ENCODE measurements at regions not wholly inside any gene's neighbourhood (a gene's known extent, or its start where the extent isn't known, plus 50 kb on each side); places are given as distances from the start of the nearest gene placed in this dataset.

DNA sequence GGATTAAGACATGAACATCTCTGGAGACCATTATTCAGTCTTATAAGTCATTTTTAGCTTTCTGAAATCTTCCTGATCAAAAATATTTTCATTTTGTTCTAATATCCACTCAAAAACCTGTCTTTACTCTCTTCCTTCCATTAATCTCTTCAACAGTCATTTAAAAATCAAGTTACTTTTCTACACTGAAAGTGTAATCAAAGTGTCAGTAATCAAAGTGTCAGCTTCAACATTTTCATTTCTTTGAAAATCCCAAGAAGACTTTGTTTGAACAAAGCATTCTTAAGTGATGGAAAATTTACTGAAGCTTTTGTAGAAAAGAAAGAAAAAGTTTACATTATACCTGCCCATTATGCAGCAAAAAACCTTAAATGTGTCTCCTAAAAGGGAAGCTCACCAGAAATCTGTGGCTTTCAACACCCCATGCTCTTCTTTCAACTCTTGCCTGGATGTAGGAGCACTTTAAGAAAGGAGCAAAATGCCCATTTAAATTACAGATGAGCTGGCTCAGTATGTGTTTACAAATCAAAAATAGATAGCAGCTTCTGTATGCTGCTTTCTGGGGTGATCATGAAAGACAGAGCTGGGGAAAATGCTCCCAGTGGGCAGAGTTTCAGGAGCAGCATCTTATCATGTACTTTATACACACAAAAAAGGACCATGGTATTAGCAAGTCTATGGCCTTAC lies 260.8 kb upstream of the NCAM2 start:
- no peak for DNase-seq (ENCODE audit: low read depth, low spot score)

DNA sequence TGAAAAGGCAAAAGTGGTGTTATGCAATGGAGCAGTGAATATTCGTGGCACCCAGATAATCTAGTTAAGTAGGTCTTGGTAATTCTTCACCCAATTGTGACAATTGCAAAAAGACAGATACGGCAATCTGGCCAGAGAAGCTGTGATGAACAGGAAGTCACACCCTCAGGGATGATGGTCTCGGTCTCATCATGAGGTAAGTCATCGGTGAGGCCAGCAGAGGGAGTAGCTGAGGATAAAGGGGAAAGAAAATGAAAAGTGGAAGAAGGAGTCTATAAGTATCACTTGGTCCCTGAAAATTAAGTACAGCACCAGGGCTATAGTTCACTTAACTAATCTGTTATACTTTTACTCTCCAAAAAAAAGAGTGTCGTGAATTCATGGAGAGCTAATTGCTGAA lies 258.8 kb upstream of the NCAM2 start:
- DNase-seq (ENCODE audit: low read depth, low spot score), result no peak

- no peak for DNase-seq (ENCODE audit: low read depth, low spot score)
These were observed 256.8 kb upstream of the NCAM2 start for GRCh38 chr21:20741445-20741844.

- DNase-seq (ENCODE audit: low read depth, low spot score), result no peak
These were observed 238.0 kb upstream of the NCAM2 start for GRCh38 chr21:20760221-20760620.

DNA sequence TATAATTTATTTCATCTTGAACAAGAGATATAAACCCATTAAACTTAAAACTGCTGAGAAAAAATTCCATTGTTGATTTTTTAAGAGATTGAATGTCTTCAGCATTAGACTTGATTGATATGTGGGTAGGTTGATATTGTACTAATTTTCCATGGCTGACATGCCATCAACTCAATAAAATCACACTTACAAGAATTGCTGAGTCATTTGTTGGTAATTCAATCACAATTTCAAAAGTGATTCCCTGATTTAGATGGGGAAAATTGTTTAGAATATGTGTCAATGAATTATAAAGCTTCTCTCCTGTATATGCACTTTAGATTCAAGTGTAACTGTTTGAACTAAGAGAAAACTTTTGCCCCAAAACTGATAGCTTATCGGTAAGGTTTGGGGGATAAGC lies 223.5 kb upstream of the NCAM2 start:
- DNase-seq (ENCODE audit: low read depth, low spot score), result no peak

DNA sequence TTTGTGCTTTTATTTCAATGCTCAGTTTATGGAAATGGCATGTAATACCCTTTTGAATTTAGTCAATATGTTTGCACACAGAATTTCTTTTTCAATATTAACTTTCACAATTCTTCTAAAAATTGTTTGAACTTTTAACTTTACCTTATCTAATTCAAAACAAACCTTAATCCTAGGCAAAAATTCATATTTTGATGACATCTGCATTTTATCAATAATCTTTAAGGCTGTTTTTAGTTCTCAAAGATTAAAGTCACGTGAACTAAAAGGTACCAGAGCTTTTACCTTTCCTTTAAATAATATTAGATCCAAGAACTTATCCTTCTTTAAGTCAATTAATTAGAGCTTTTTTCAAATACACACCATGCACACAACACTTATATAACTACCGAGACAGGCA lies 218.9 kb upstream of the NCAM2 start:
- DNase-seq (ENCODE audit: low read depth, low spot score), result no peak

DNA sequence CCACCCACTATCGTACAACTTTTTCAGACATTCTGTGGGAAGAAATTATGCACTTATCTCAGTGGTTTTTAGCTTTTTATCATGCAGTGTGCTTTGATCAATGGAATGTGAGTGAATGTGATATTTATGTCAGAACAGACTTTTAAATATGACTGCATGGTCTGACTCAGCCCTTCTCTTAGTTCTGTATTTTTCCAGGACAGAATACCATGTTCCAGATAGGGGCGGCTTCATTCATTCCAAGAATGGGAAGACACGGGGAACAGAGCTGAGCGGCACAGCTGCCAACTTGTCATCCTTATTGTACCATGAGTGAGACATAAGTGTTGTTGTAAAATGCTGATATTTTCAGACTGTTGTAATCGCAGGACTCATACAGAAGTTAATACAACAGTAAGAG lies 214.6 kb upstream of the NCAM2 start:
- no peak for DNase-seq (ENCODE audit: low read depth, low spot score)

DNA sequence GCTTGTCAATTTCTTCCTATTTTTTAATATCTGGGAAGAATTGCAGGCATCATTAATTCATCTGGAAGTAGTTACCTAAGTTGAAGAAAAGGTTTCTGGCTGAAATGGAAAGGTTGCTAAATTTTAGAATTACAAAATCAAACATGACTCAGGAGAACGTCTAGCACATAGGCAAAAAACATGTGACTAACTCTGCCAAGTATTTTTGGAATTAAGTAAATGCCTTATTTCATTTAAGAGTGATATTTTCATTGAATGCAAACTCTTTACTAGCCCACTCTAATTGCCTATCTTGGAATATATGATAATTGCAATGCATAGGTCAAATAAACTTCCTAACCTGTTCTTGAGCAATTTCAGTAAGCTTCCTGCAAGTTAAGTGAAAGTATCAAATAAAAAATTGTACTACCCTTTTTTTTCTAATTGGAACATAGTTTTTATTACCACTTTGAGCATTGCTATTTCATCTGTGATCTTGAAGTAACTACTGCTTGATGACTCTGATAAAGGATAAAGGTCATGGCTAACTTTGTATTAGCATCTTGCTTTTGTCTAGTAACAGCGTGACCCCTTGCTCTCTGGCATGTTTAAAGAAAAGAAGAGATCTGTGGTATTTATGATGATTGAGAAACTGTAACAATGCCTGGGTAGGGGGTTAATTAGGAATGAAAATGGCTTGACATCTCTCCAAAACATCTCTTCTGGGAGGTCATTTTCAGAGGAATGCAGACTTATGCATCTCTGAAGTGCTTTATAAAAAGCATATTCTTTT lies 208.3 kb upstream of the NCAM2 start:
- no peak for DNase-seq (ENCODE audit: low read depth, low spot score)

DNA sequence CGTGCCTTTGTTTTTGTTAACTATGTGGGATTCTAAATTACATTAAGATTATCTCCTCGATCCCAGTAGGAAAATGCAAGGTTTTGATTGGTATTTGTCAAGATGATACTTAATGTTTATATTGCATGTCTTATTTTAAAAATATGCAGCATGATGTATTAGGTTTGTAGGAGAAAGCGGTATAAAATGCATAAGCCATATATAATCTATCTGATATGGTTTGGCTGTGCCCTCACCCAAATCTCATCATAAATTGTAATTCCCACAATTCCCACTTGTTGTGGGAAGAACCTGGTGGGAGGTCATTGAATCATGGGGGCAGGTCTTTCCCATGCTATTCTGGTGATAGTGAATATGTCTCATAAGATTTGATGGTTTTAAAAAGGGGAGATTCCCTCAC lies 198.1 kb upstream of the NCAM2 start:
- DNase-seq (ENCODE audit: low read depth, low spot score), result no peak

DNA sequence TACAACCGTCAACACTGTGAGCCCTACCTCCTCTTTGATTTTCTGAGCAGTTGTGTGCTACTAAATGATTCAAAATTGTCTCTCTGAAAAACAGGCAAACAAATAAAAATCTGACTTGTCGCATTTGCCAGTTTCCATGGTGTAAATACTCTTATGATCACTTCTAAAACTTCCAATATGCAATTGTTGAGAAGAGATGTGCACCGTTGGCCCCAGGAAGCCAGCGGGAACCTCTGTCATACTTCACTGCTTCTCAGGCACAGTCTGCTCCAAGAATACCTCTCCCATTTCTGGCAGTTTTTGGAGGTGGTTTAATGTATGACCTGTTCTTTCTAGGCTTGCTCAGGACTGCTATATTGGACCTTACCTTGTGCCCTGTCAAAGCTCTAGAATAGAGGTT lies 196.0 kb upstream of the NCAM2 start:
- no peak for DNase-seq (ENCODE audit: low read depth, low spot score)

- no peak for DNase-seq (ENCODE audit: low read depth, low spot score)
These were observed 195.5 kb upstream of the NCAM2 start for GRCh38 chr21:20802631-20803260.

GRCh38 chr21:20811702-20812101 lies 186.5 kb upstream of the NCAM2 start:
- no peak for DNase-seq (ENCODE audit: low read depth, low spot score)

- no peak for DNase-seq (ENCODE audit: low read depth, low spot score)
These were observed 184.1 kb upstream of the NCAM2 start for GRCh38 chr21:20814090-20814489.

DNA sequence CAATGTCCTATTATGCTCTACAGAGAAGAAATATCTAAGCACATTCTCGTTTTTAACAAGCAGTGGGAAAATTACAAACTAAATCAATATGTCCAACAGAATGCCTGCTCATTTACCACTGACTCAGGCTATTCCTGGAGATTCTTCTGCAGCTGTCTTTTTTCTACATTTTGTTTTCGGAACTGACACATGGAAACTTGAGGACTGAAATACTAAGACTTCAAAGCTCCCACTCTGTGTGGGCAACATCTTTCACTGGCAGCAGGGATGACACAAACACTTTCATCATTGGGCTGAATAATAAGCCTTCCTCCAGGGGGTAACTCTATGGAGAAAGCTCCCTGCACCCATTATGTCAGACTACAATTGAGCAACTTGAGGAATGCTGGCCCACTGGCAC lies 175.5 kb upstream of the NCAM2 start:
- DNase-seq (ENCODE audit: low read depth, low spot score), result no peak

GRCh38 chr21:20852866-20853265 lies 145.3 kb upstream of the NCAM2 start:
- DNase-seq (ENCODE audit: low read depth, low spot score), result no peak

- DNase-seq (ENCODE audit: low read depth, low spot score), result no peak
These were observed 141.3 kb upstream of the NCAM2 start for GRCh38 chr21:20856926-20857325.

GRCh38 chr21:20874202-20874601 lies 124.0 kb upstream of the NCAM2 start:
- DNase-seq (ENCODE audit: low read depth, low spot score), result no peak

DNA sequence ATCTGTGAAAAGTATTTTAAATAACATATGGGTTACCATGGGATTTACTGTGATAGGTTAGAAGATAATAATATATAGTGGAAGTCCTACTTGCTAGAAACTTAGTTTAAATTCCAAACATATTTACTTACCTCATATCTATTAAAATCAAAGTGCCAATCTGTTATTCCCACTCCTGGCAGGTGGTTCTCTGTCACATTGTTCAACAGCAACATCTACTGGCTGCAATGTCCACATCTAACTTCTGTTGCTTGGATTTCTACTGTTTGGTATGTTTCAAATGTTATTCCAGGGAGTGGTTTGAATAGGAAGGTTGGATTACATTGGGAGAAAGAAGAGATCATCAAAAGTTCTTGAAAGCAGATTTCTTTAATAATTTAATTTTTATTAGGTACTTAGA lies 122.5 kb upstream of the NCAM2 start:
- no peak for DNase-seq (ENCODE audit: low read depth, low spot score)

- no peak for DNase-seq (ENCODE audit: low read depth, low spot score)
These were observed 120.2 kb upstream of the NCAM2 start for GRCh38 chr21:20877976-20878375.

DNA sequence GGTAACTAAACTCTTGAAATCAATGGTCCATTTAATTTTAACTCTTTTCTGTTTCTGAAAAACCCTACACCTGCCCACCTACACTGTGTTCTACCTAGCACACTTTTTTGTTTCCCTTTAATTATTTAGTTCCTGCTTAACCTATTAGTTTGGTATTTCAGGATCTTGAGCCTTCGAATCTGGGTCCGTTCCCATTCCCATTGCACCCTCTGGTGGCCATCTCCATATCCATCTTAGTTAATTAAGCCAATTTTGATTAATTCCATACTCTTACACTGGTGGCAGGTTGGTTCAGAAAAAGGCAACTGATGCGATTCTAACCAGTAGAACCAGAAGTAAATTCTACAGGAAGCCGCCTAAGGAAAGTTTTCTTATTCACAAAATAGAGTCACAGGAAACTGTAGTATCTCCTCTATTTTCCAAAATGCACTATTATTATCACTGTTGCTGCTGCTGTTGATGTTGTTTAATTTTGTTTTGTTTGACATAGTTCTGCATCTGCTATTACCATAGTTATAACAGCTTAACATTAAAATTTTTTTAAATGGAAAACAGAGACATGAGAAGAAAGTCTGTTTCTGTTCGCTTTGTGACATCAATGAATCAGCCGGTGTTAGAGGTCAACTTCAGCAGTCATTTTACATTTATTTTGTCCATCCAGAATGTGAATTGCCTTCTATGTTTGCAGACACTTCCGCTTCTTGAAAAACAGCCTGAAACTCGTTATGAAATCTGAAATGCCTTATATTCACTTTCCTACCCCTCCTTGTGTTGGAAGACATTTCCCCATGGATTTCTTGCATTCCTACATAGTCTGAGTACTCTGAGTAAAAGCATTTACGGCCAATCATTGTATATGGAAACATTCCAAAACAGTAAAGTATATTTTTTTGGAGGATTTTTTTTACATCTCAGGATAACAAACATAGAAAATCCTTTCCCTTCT lies 115.5 kb upstream of the NCAM2 start:
- DNase-seq (ENCODE audit: low read depth, low spot score), result no peak

GRCh38 chr21:20883408-20883800 lies 114.8 kb upstream of the NCAM2 start:
- DNase-seq (ENCODE audit: low read depth, low spot score), result no peak

- no peak for DNase-seq (ENCODE audit: low read depth, low spot score)
These were observed 95.7 kb upstream of the NCAM2 start for GRCh38 chr21:20902511-20902910.
